Ishikawa (cell line): ENCODE measurements at regions not wholly inside any gene's neighbourhood (a gene's known extent, or its start where the extent isn't known, plus 50 kb on each side); places are given as distances from the start of the nearest gene placed in this dataset.

ENCODE experiments used
- CREB1 ChIP-seq: IDR thresholded peaks from 2 replicates; pipeline ENCODE4 v1.6.1; 2012; ENCODE audit warnings: low read depth
- EGR1 ChIP-seq: IDR thresholded peaks from 2 replicates; pipeline ENCODE4 v1.6.1; 2012
- EP300 ChIP-seq: IDR thresholded peaks from 2 replicates; pipeline ENCODE4 v1.6.1; 2012; ENCODE audit warnings: borderline replicate concordance
- RAD21 ChIP-seq: IDR thresholded peaks from 2 replicates; pipeline ENCODE4 v1.6.1; 2012; ENCODE audit warnings: low read depth
- TAF1 ChIP-seq: IDR thresholded peaks from 2 replicates; pipeline ENCODE4 v1.6.1; 2012; ENCODE audit warnings: low read depth, mild to moderate bottlenecking
- USF1 ChIP-seq: IDR thresholded peaks from 2 replicates; pipeline ENCODE4 v1.6.1; 2012
- YY1 ChIP-seq: IDR thresholded peaks from 2 replicates; pipeline ENCODE4 v1.6.1; 2012; ENCODE audit warnings: low read depth
- TF ChIP-seq, protein P1 (sequence below): IDR thresholded peaks from 2 replicates; pipeline ENCODE4 v1.6.1; 2012; ENCODE audit warnings: low read depth, mild to moderate bottlenecking
- TF ChIP-seq, protein P2 (sequence below): IDR thresholded peaks from 2 replicates; pipeline ENCODE4 v1.6.1; 2012

DNA sequence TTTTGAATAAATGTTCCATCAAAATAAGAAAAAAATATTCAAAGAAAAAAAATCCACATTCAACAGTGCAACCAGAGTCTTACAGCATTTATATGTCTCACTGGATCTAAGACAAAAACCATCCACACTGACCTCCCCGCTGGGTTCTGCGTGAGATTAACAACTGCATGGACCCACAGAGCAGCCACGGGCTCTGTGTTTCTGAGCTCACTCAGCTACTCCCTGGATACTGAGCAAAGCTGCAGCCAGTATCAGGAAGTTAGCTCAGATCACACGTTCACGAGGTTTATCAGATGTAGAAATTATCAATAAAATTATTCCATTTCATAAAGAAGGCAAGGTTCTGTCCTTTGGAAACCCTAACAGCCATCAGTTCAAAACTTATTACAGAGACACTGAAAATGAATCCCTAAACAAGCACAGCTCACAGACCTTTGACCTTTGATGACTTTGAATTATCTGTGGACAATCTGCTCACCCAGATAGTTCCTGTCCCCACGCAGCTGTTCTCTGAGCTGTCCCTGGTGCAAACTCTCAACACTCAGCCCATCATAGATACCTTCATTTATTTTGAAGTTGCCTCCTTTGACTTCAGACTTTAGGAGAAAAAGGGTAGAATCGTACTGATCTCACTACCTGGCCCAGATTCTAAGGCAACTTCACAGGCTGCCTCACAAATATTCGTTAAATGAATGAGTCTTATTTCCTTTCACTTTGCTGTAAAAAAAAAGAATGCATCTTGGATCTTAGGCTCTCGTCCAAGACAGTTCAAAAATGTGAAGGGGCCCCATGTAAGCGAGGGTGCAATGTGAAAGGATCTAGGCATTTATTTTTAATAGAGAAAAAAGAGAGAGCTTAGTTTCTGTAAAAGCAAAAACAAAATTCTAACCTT lies 67.7 kb upstream of the SVIL start:
- TF ChIP-seq EGR1 (no peak), YY1 (no peak), TAF1 (no peak), CREB1 (no peak), USF1 (no peak), RAD21 (no peak), EP300 (no peak)
- TF ChIP-seq, protein P1, sequence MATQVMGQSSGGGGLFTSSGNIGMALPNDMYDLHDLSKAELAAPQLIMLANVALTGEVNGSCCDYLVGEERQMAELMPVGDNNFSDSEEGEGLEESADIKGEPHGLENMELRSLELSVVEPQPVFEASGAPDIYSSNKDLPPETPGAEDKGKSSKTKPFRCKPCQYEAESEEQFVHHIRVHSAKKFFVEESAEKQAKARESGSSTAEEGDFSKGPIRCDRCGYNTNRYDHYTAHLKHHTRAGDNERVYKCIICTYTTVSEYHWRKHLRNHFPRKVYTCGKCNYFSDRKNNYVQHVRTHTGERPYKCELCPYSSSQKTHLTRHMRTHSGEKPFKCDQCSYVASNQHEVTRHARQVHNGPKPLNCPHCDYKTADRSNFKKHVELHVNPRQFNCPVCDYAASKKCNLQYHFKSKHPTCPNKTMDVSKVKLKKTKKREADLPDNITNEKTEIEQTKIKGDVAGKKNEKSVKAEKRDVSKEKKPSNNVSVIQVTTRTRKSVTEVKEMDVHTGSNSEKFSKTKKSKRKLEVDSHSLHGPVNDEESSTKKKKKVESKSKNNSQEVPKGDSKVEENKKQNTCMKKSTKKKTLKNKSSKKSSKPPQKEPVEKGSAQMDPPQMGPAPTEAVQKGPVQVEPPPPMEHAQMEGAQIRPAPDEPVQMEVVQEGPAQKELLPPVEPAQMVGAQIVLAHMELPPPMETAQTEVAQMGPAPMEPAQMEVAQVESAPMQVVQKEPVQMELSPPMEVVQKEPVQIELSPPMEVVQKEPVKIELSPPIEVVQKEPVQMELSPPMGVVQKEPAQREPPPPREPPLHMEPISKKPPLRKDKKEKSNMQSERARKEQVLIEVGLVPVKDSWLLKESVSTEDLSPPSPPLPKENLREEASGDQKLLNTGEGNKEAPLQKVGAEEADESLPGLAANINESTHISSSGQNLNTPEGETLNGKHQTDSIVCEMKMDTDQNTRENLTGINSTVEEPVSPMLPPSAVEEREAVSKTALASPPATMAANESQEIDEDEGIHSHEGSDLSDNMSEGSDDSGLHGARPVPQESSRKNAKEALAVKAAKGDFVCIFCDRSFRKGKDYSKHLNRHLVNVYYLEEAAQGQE, result no peak
- TF ChIP-seq, protein P2, sequence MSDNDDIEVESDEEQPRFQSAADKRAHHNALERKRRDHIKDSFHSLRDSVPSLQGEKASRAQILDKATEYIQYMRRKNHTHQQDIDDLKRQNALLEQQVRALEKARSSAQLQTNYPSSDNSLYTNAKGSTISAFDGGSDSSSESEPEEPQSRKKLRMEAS, result no peak
